NT2/D1 (cell line): ENCODE measurements at regions not wholly inside any gene's neighbourhood (a gene's known extent, or its start where the extent isn't known, plus 50 kb on each side); places are given as distances from the start of the nearest gene placed in this dataset.

Experiments
- SUZ12 ChIP-seq: IDR thresholded peaks from 2 replicates; pipeline ENCODE4 v1.6.1; 2011; ENCODE audit not compliant: insufficient read length, insufficient read depth; ENCODE audit errors: extremely low read depth
- YY1 ChIP-seq: IDR thresholded peaks from 2 replicates; pipeline ENCODE4 v1.6.1; 2011; ENCODE audit not compliant: insufficient read length, insufficient read depth
- ZNF274 ChIP-seq: IDR thresholded peaks from 2 replicates; pipeline ENCODE4 v1.6.1; 2011; ENCODE audit warnings: mild to moderate bottlenecking, low read depth, low read length

GRCh38 chr3:4097801-4098200, 205.4 kb upstream of the SETMAR start:
- no peak for TF ChIP-seq YY1
- no peak for TF ChIP-seq ZNF274
- TF ChIP-seq SUZ12: no peak
